K562 (cell line): ENCODE measurements at regions not wholly inside any gene's neighbourhood (a gene's known extent, or its start where the extent isn't known, plus 50 kb on each side); places are given as distances from the start of the nearest gene placed in this dataset.
"Not testable (repeated sequence)": the region's sequence is repeated elsewhere in the genome, so short reads cannot be mapped to it uniquely, and the experiment has no call there.

Experiments
- ATAC-seq: fragments of 200-7000 bp; cut with Tn5 transposase; 3 replicates; pipeline ENCODE4 v1.9.1; 2020; ENCODE audit warnings: moderate library complexity
- BruUV-seq: library from RNA; stranded (reverse); fragments of 400-500 nt; replicated peaks from 2 replicates; lab custom pipeline; 2021; lab: Mats Ljungman, UMichigan
- CTCF ChIA-PET: fragments of 300-600 bp; formaldehyde crosslinking; extraction: SDS; loops from one replicate; lab custom pipeline; 2021; ENCODE audit warnings: low intra/inter-chr PET ratio; lab: Yijun Ruan, JAX
- POLR2A ChIA-PET: fragments of 300-600, 350-650 bp; sonication (Branson Sonifier 250); formaldehyde crosslinking; extraction: SDS; loops from one replicate; lab custom pipeline; 2021; ENCODE audit warnings: antibody characterized with exemption, inconsistent platforms; lab: Yijun Ruan, JAX
- DNase-seq, 4 experiments: peaks; one replicate each; pipeline versions ENCODE4 v3.0.0 to v3.0.0-alpha.2; 2011 to 2018; ENCODE audit warnings: low spot score in 3 of 4, mixed read lengths in 3 of 4; ENCODE audit errors: extremely low read depth in 1 of 4
- FAIRE-seq: peaks from 2 replicates; lab custom pipeline; 2011; peaks lifted over from hg19 to GRCh38; lab: Jason Lieb, UNC
- H2AFZ ChIP-seq: 2 replicates; pipeline ENCODE4 v1.6.0; 2011; ENCODE audit warnings: low read depth, low read length, control low read depth, inconsistent platforms
- H3K27ac ChIP-seq: fragments of 200-600 bp; 3 replicates; pipeline ENCODE4 v1.8.0; 2011; ENCODE audit warnings: low read depth, mild to moderate bottlenecking, control low read depth, inconsistent platforms, low read length, moderate library complexity, mixed read lengths; ENCODE audit errors: extremely low read depth
- H3K27me3 ChIP-seq, 2 experiments: fragments of 300-600 bp in 1 of 2; 2 replicates in 1 of 2; 3 replicates in 1 of 2; pipeline versions ENCODE4 v1.6.0 to v1.8.0; 2011; ENCODE audit warnings: inconsistent platforms in 2 of 2, low read length in 2 of 2, mild to moderate bottlenecking in 1 of 2, mixed read lengths in 1 of 2, moderate library complexity in 1 of 2; ENCODE audit not compliant: control insufficient read depth in 2 of 2, insufficient read depth in 2 of 2
- H3K36me3 ChIP-seq: fragments of 300-600 bp; 3 replicates; pipeline ENCODE4 v1.8.0; 2011; ENCODE audit warnings: mild to moderate bottlenecking, low read length, inconsistent platforms; ENCODE audit not compliant: control insufficient read depth, insufficient read depth
- H3K4me1 ChIP-seq, 2 experiments: fragments of 200-600 bp in 1 of 2; replicated peaks in 1 of 2; 2 replicates in 1 of 2; 3 replicates in 1 of 2; pipeline versions ENCODE4 v1.5.1 to v1.8.0; 2011; ENCODE audit warnings: inconsistent platforms in 2 of 2, low read length in 2 of 2, mild to moderate bottlenecking in 1 of 2, mixed read lengths in 1 of 2, moderate library complexity in 1 of 2; ENCODE audit not compliant: control insufficient read depth in 2 of 2, insufficient read depth in 2 of 2
- H3K4me2 ChIP-seq: 2 replicates; pipeline ENCODE4 v1.6.1; 2011; ENCODE audit warnings: low read length, control low read depth, inconsistent platforms, mixed read lengths; ENCODE audit not compliant: insufficient read depth
- H3K4me3 ChIP-seq: fragments of 200-600 bp; sonication (generic), shearing (Covaris generic); 2 replicates; pipeline ENCODE4 v1.5.1; 2016; ENCODE audit warnings: control low read depth, inconsistent platforms
- H3K79me2 ChIP-seq: fragments of 200-600 bp; 3 replicates; pipeline ENCODE4 v1.8.0; 2011; ENCODE audit warnings: low read length, inconsistent platforms; ENCODE audit not compliant: control insufficient read depth, insufficient read depth
- H3K9ac ChIP-seq, 2 experiments: 2 replicates each; pipeline versions ENCODE4 v1.6.0 to v1.6.1; 2011; ENCODE audit warnings: low read depth in 2 of 2, low read length in 2 of 2, control low read depth in 1 of 2, inconsistent platforms in 1 of 2, mild to moderate bottlenecking in 1 of 2, mixed read lengths in 1 of 2; ENCODE audit not compliant: insufficient read depth in 1 of 2
- H3K9me1 ChIP-seq: one replicate; pipeline ENCODE4 v1.6.0; 2011; ENCODE audit warnings: inconsistent platforms, mild to moderate bottlenecking, low read length, moderate library complexity; ENCODE audit not compliant: control insufficient read depth, insufficient read depth
- H3K9me3 ChIP-seq: replicated peaks from 2 replicates; pipeline ENCODE4 v1.5.1; 2011; ENCODE audit warnings: low read depth, low read length, inconsistent platforms; ENCODE audit not compliant: control insufficient read depth, insufficient read depth
- H4K20me1 ChIP-seq: replicated peaks from 2 replicates; pipeline ENCODE4 v1.6.1; 2011; ENCODE audit warnings: low read length, inconsistent platforms, mixed read lengths; ENCODE audit not compliant: control insufficient read depth, insufficient read depth
- MAFG ChIP-seq: fragments of 450-650 bp; conservative IDR thresholded peaks from 2 replicates; pipeline ENCODE4 v1.6.1; 2016; ENCODE audit warnings: missing genetic modification characterization, missing compliant biosample characterization
- MBD2 ChIP-seq: sonication (generic); IDR thresholded peaks from 2 replicates; pipeline ENCODE4 v1.6.1; 2016; ENCODE audit warnings: low read depth, borderline replicate concordance
- MTA3 ChIP-seq: fragments of 450-650 bp; formaldehyde crosslinking; IDR thresholded peaks from 2 replicates; pipeline ENCODE4 v1.6.1; 2017; ENCODE audit warnings: mild to moderate bottlenecking, borderline replicate concordance
- MYC ChIP-seq, 2 experiments: fragments of 250-450 bp in 1 of 2; sonication (Bioruptor Pico) in 1 of 2; IDR thresholded peaks; 2 replicates each; pipeline versions ENCODE4 v1.5.1 to v1.6.1; 2012 to 2021; ENCODE audit warnings: low read depth in 2 of 2, borderline replicate concordance in 1 of 2, improper control_type of control experiment in 1 of 2, low read length in 1 of 2, mild to moderate bottlenecking in 1 of 2, moderate library complexity in 1 of 2
- NCOR1 ChIP-seq: fragments of 450-650 bp; IDR thresholded peaks from 2 replicates; pipeline ENCODE4 v1.6.1; 2016; ENCODE audit warnings: mild to moderate bottlenecking, moderate library complexity
- NFYB ChIP-seq: IDR thresholded peaks from 2 replicates; pipeline ENCODE4 v1.6.1; 2011; ENCODE audit warnings: mild to moderate bottlenecking, moderate library complexity; ENCODE audit not compliant: insufficient read length; ENCODE audit errors: extremely low read depth
- NR0B1 ChIP-seq: fragments of 450-650 bp; IDR thresholded peaks from one replicate; pipeline ENCODE4 v1.6.1; 2018; ENCODE audit warnings: mild to moderate bottlenecking, moderate library complexity; ENCODE audit not compliant: partially characterized antibody
- NR2F6 ChIP-seq: fragments of 450-650 bp; formaldehyde crosslinking; IDR thresholded peaks from 2 replicates; pipeline ENCODE4 v1.4.0; 2020; ENCODE audit warnings: mild to moderate bottlenecking
- PATZ1 ChIP-seq: fragments of 250-450 bp; sonication (Bioruptor Pico); IDR thresholded peaks from 2 replicates; pipeline ENCODE4 v1.5.0; 2020; ENCODE audit warnings: mild to moderate bottlenecking, borderline replicate concordance
- PURB ChIP-seq: sonication (generic); formaldehyde crosslinking; IDR thresholded peaks from 2 replicates; pipeline ENCODE4 v1.9.0; 2021; ENCODE audit warnings: low read depth, mild to moderate bottlenecking, missing genetic modification reagents
- SIN3A ChIP-seq, 2 experiments: fragments of 150-350 bp in 1 of 2; IDR thresholded peaks; 2 replicates each; pipeline ENCODE4 v1.6.1; 2011 to 2016; ENCODE audit warnings: borderline replicate concordance in 2 of 2, low read depth in 2 of 2, low read length in 2 of 2, mild to moderate bottlenecking in 2 of 2, moderate library complexity in 2 of 2; ENCODE audit not compliant: control insufficient read depth in 1 of 2
- TAF9B ChIP-seq: fragments of 450-650 bp; IDR thresholded peaks from 2 replicates; pipeline ENCODE4 v1.6.1; 2018; ENCODE audit warnings: mild to moderate bottlenecking; ENCODE audit not compliant: partially characterized antibody
- TAL1 ChIP-seq: fragments of 450-650 bp; IDR thresholded peaks from 2 replicates; pipeline ENCODE4 v1.6.1; 2016; ENCODE audit warnings: mild to moderate bottlenecking
- ZNF316 ChIP-seq: fragments of 450-650 bp; IDR thresholded peaks from 2 replicates; pipeline ENCODE4 v1.6.1; 2016
- WGBS: fragments of 100-300 bp; shearing (Covaris generic); methylation state at CpG from one replicate; pipeline ENCODE4 v1.1.6; 2016; ENCODE audit warnings: low coverage, mixed read lengths; ENCODE audit not compliant: insufficient coverage; ENCODE audit errors: missing lambda C conversion rate; 5-methylcytosine and 5-hydroxymethylcytosine counted together
- in situ Hi-C: fragments of 300-500 bp; cut with MboI; formaldehyde crosslinking; loops from 4 replicates; pipeline ENCODE4 v1.15.0; 2018; ENCODE audit warnings: inconsistent platforms, mixed read lengths
- intact Hi-C: fragments of 100-400 bp; cut with micrococcal nuclease; formaldehyde crosslinking; loops from 2 replicates; pipeline ENCODE4 v1.14.2; 2022

GRCh38 chr5:163750415-163750814 lies 245.0 kb downstream of the MAT2B start:
- POLR2A ChIA-PET, FAIRE-seq, H3K4me2 ChIP-seq, H3K79me2 ChIP-seq, ATAC-seq, CTCF ChIA-PET, H4K20me1 ChIP-seq, in situ Hi-C loops, H3K36me3 ChIP-seq, H3K4me3 ChIP-seq, H3K4me1 ChIP-seq, DNase-seq, H3K27me3 ChIP-seq, H3K9ac ChIP-seq, intact Hi-C loops, H3K9me3 ChIP-seq, H3K27ac ChIP-seq, H2AFZ ChIP-seq, BruUV-seq, H3K9me1 ChIP-seq: not testable (repeated sequence)
- WGBS: under 1% methylated on average over 10 of the region's 10 CpGs
- peak; percentile 53 for TF ChIP-seq NFYB
- TF ChIP-seq MAFG (tag): peak; percentile 30; the same call in 1 of the 2 replicates
- peak; percentile 48 for TF ChIP-seq ZNF316
- TF ChIP-seq, all 486 proteins: peak for 3; not testable (repeated sequence) for 483

DNA sequence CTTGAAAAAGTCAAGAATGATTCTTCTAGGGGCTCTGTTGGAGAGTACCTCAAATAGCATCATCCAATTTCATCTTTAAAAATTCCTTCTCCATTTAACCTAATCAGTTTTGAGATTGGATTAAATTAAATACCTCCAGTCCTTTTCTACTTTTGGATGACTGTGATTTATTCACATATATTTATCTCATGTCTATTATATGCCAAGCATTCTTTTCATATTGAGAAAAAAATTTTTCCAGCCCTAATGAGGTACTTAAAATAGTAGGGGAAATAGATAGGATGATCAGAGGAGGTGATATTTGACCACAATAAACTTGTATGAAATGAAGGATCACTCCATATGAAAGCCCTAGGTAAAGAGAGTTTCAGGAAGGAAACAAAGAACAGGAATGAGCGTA lies 250.1 kb downstream of the MAT2B start:
- Histone ChIP-seq H3K4me2 (no peak overlapping the region), H3K36me3 (no peaks in the 10 kb centered on the region), H3K9me3 (no peaks in the 10 kb centered on the region), H3K4me1 (no peaks in the 10 kb centered on the region), H3K9ac (no peak overlapping the region), H3K27ac (no peak overlapping the region), H3K4me3 (no peak overlapping the region), H4K20me1 (no peaks in the 10 kb centered on the region), H2AFZ (no peak overlapping the region), H3K9me1 (no peaks in the 10 kb centered on the region), H3K79me2 (no peaks in the 10 kb centered on the region), H3K27me3 (no peaks in the 10 kb centered on the region)
- FAIRE-seq (no peak), ATAC-seq (no peak), DNase-seq (no peak)
- in situ Hi-C loops: no loop called here
- WGBS: 0% methylated on average over 1 of the region's 1 CpG
- POLR2A ChIA-PET: no interaction called here
- intact Hi-C loops: no loop called here
- CTCF ChIA-PET: no interaction called here
- BruUV-seq: no TSS peak
- no peak for TF ChIP-seq PATZ1 (CRISPR knock-in tag)
- no peak for TF ChIP-seq MTA3
- no peak for TF ChIP-seq MBD2
- no peak for TF ChIP-seq TAL1
- no peak for TF ChIP-seq TAF9B
- TF ChIP-seq SIN3A (IDR thresholded peaks at IDR 0.05; ENCODE audit: borderline replicate concordance in 2 of 2, control insufficient read depth in 1 of 2, low read depth in 2 of 2, low read length in 2 of 2): no peak
- no peak for TF ChIP-seq PURB (CRISPR knock-in tag)
- no peak for TF ChIP-seq NR0B1
- TF ChIP-seq NCOR1: no peak
- no peak for TF ChIP-seq MYC (IDR thresholded peaks at IDR 0.05; ENCODE audit: low read depth, low read length)
- no peak for TF ChIP-seq MYC (CRISPR knock-in tag; IDR thresholded peaks at IDR 0.05; ENCODE audit: borderline replicate concordance, low read depth)
- no peak for TF ChIP-seq NR2F6 (CRISPR knock-in tag)
